ENCODE measurements at regions not wholly inside any gene's neighbourhood (a gene's known extent, or its start where the extent isn't known, plus 50 kb on each side); places are given as distances from the start of the nearest gene placed in this dataset.

- H3K9me3 Mint-ChIP-seq, result peaks cover 0 to 8% (median 0%) of the 10 kb centered on the region in 5 donors
- ChIA-PET POLR2A (no interaction called here), CTCF (no interaction called here)
- H3K27ac Mint-ChIP-seq, result no peak overlapping the region
- H3K9me3 ChIP-seq (ENCODE audit: low read length), result no peaks in the 10 kb centered on the region
- H3K4me1 ChIP-seq (ENCODE audit: insufficient read depth, low read length), result no peaks in the 10 kb centered on the region
- peaks cover 0 to 7% (median 0%) of the 10 kb centered on the region in 3 donors for H3K36me3 Mint-ChIP-seq
- no peak overlapping the region for H3K27ac ChIP-seq (ENCODE audit: low read depth, low read length)
- peaks cover 0 to 2% of the 10 kb centered on the region in 2 donors for H3K27me3 Mint-ChIP-seq
- H3K4me1 Mint-ChIP-seq, result no peaks in the 10 kb centered on the region
- H3K36me3 ChIP-seq (ENCODE audit: insufficient read depth, low read length), result no peaks in the 10 kb centered on the region
- no peak for DNase-seq
- no peaks in the 10 kb centered on the region for H3K27me3 ChIP-seq (ENCODE audit: insufficient read depth, low read length, poor library complexity, severe bottlenecking)
- no peak overlapping the region for H3K4me3 Mint-ChIP-seq
- H3K4me3 ChIP-seq (ENCODE audit: low read length), result no peak overlapping the region
Measured at GRCh38 chr7:153022475-153023193, 263.1 kb downstream of the ACTR3B start.

- CTCF ChIA-PET, result no interaction called here
- no peak overlapping the region for H3K4me3 Mint-ChIP-seq
Measured at GRCh38 chr7:153023194-153023592, 263.6 kb downstream of the ACTR3B start.

GRCh38 chr7:153027210-153027609 is 267.7 kb downstream of the ACTR3B start:
- no peak for DNase-seq
- Histone ChIP-seq H3K27me3 (ENCODE audit: insufficient read depth, low read length, poor library complexity, severe bottlenecking) (no peaks in the 10 kb centered on the region), H3K27ac (ENCODE audit: low read depth, low read length) (no peak overlapping the region), H3K36me3 (ENCODE audit: insufficient read depth, low read length) (no peaks in the 10 kb centered on the region), H3K4me1 (ENCODE audit: insufficient read depth, low read length) (no peaks in the 10 kb centered on the region), H3K9me3 (ENCODE audit: low read length) (no peaks in the 10 kb centered on the region), H3K4me3 (ENCODE audit: low read length) (no peak overlapping the region)
- H3K4me3 Mint-ChIP-seq, result no peak overlapping the region
- no peak overlapping the region for H3K27ac Mint-ChIP-seq
- peaks cover 0 to 6% (median 0%) of the 10 kb centered on the region in 5 donors for H3K9me3 Mint-ChIP-seq
- H3K36me3 Mint-ChIP-seq, result no peaks in the 10 kb centered on the region
- H3K27me3 Mint-ChIP-seq, result peaks cover 0 to 1% of the 10 kb centered on the region in 2 donors
- CTCF ChIA-PET, result no interaction called here
- H3K4me1 Mint-ChIP-seq, result no peaks in the 10 kb centered on the region
- POLR2A ChIA-PET, result no interaction called here

More at GRCh38 chr7:153023194-153023592, 263.6 kb downstream of the ACTR3B start:
- H3K27ac ChIP-seq (ENCODE audit: low read depth, low read length), result no peak overlapping the region
- no peak overlapping the region for H3K4me3 ChIP-seq (ENCODE audit: low read length)
- no peaks in the 10 kb centered on the region for H3K4me1 ChIP-seq (ENCODE audit: insufficient read depth, low read length)
- no peaks in the 10 kb centered on the region for H3K36me3 ChIP-seq (ENCODE audit: insufficient read depth, low read length)
- Mint-ChIP-seq H3K27ac (no peak overlapping the region), H3K27me3 (peaks cover 0 to 2% of the 10 kb centered on the region in 2 donors), H3K36me3 (peaks cover 0 to 7% (median 0%) of the 10 kb centered on the region in 3 donors), H3K9me3 (peaks cover 0 to 12% (median 0%) of the 10 kb centered on the region in 5 donors), H3K4me1 (no peaks in the 10 kb centered on the region)
- POLR2A ChIA-PET, result no interaction called here
- H3K9me3 ChIP-seq (ENCODE audit: low read length), result no peaks in the 10 kb centered on the region
- no peaks in the 10 kb centered on the region for H3K27me3 ChIP-seq (ENCODE audit: insufficient read depth, low read length, poor library complexity, severe bottlenecking)
- no peak for DNase-seq

- Histone ChIP-seq H3K9me3 (ENCODE audit: low read length) (no peaks in the 10 kb centered on the region), H3K27me3 (ENCODE audit: insufficient read depth, low read length, poor library complexity, severe bottlenecking) (no peaks in the 10 kb centered on the region), H3K4me3 (ENCODE audit: low read length) (no peak overlapping the region), H3K36me3 (ENCODE audit: insufficient read depth, low read length) (no peaks in the 10 kb centered on the region), H3K4me1 (ENCODE audit: insufficient read depth, low read length) (no peaks in the 10 kb centered on the region), H3K27ac (ENCODE audit: low read depth, low read length) (no peak overlapping the region)
- ChIA-PET CTCF (no interaction called here), POLR2A (no interaction called here)
- no peak for DNase-seq
- H3K36me3 Mint-ChIP-seq, result no peaks in the 10 kb centered on the region
- no peak overlapping the region for H3K4me3 Mint-ChIP-seq
- no peak overlapping the region for H3K27ac Mint-ChIP-seq
- H3K9me3 Mint-ChIP-seq, result peaks cover 0 to 6% (median 0%) of the 10 kb centered on the region in 5 donors
- no peaks in the 10 kb centered on the region for H3K27me3 Mint-ChIP-seq
- no peaks in the 10 kb centered on the region for H3K4me1 Mint-ChIP-seq
Measured at GRCh38 chr7:153027904-153028303, 268.4 kb downstream of the ACTR3B start.

- no peaks in the 10 kb centered on the region for H3K27me3 ChIP-seq (ENCODE audit: insufficient read depth, low read length, poor library complexity, severe bottlenecking)
- CTCF ChIA-PET, result no interaction called here
- no peak overlapping the region for H3K4me3 ChIP-seq (ENCODE audit: low read length)
- no peak overlapping the region for H3K27ac Mint-ChIP-seq
- H3K4me1 ChIP-seq (ENCODE audit: insufficient read depth, low read length), result no peaks in the 10 kb centered on the region
- no peaks in the 10 kb centered on the region for H3K36me3 Mint-ChIP-seq
- H3K27me3 Mint-ChIP-seq, result no peaks in the 10 kb centered on the region
- no peak overlapping the region for H3K27ac ChIP-seq (ENCODE audit: low read depth, low read length)
- H3K36me3 ChIP-seq (ENCODE audit: insufficient read depth, low read length), result no peaks in the 10 kb centered on the region
- H3K4me1 Mint-ChIP-seq, result no peaks in the 10 kb centered on the region
- no peaks in the 10 kb centered on the region for H3K9me3 ChIP-seq (ENCODE audit: low read length)
- no peak overlapping the region for H3K4me3 Mint-ChIP-seq
- H3K9me3 Mint-ChIP-seq, result peaks cover 0 to 6% (median 0%) of the 10 kb centered on the region in 5 donors
- POLR2A ChIA-PET, result no interaction called here
- DNase-seq, result no peak
Measured at GRCh38 chr7:153030976-153031375, 271.4 kb downstream of the ACTR3B start.

GRCh38 chr7:153034791-153035190 is 275.2 kb downstream of the ACTR3B start:
- H3K27ac Mint-ChIP-seq, result no peak overlapping the region
- no peak overlapping the region for H3K4me3 ChIP-seq (ENCODE audit: low read length)
- no peaks in the 10 kb centered on the region for H3K36me3 Mint-ChIP-seq
- no peaks in the 10 kb centered on the region for H3K9me3 ChIP-seq (ENCODE audit: low read length)
- no peaks in the 10 kb centered on the region for H3K4me1 ChIP-seq (ENCODE audit: insufficient read depth, low read length)
- H3K36me3 ChIP-seq (ENCODE audit: insufficient read depth, low read length), result no peaks in the 10 kb centered on the region
- H3K4me1 Mint-ChIP-seq, result no peaks in the 10 kb centered on the region
- ChIA-PET POLR2A (no interaction called here), CTCF (no interaction called here)
- no peaks in the 10 kb centered on the region for H3K27me3 Mint-ChIP-seq
- no peak overlapping the region for H3K27ac ChIP-seq (ENCODE audit: low read depth, low read length)
- no peak for DNase-seq
- no peak overlapping the region for H3K4me3 Mint-ChIP-seq
- H3K9me3 Mint-ChIP-seq, result peaks cover 0 to 4% (median 0%) of the 10 kb centered on the region in 5 donors
- no peaks in the 10 kb centered on the region for H3K27me3 ChIP-seq (ENCODE audit: insufficient read depth, low read length, poor library complexity, severe bottlenecking)

- no peak overlapping the region for H3K4me3 Mint-ChIP-seq
- no peaks in the 10 kb centered on the region for H3K27me3 ChIP-seq (ENCODE audit: insufficient read depth, low read length, poor library complexity, severe bottlenecking)
- no peak for DNase-seq
- H3K9me3 Mint-ChIP-seq, result peaks cover 0 to 4% (median 0%) of the 10 kb centered on the region in 5 donors
- no peaks in the 10 kb centered on the region for H3K36me3 Mint-ChIP-seq
- H3K9me3 ChIP-seq (ENCODE audit: low read length), result no peaks in the 10 kb centered on the region
- no peaks in the 10 kb centered on the region for H3K4me1 ChIP-seq (ENCODE audit: insufficient read depth, low read length)
- H3K27ac Mint-ChIP-seq, result no peak overlapping the region
- no peak overlapping the region for H3K4me3 ChIP-seq (ENCODE audit: low read length)
- ChIA-PET CTCF (no interaction called here), POLR2A (no interaction called here)
- no peaks in the 10 kb centered on the region for H3K36me3 ChIP-seq (ENCODE audit: insufficient read depth, low read length)
- H3K27ac ChIP-seq (ENCODE audit: low read depth, low read length), result no peak overlapping the region
- no peaks in the 10 kb centered on the region for H3K27me3 Mint-ChIP-seq
- H3K4me1 Mint-ChIP-seq, result no peaks in the 10 kb centered on the region
Measured at GRCh38 chr7:153036396-153037063, 277.0 kb downstream of the ACTR3B start.

GRCh38 chr7:153043440-153043839 is 283.9 kb downstream of the ACTR3B start:
- no peaks in the 10 kb centered on the region for H3K27me3 Mint-ChIP-seq
- H3K4me3 Mint-ChIP-seq, result no peak overlapping the region
- H3K36me3 Mint-ChIP-seq, result no peaks in the 10 kb centered on the region
- H3K27ac Mint-ChIP-seq, result no peak overlapping the region
- Histone ChIP-seq H3K4me1 (ENCODE audit: insufficient read depth, low read length) (no peaks in the 10 kb centered on the region), H3K36me3 (ENCODE audit: insufficient read depth, low read length) (no peaks in the 10 kb centered on the region), H3K4me3 (ENCODE audit: low read length) (no peak overlapping the region), H3K27me3 (ENCODE audit: insufficient read depth, low read length, poor library complexity, severe bottlenecking) (no peaks in the 10 kb centered on the region), H3K27ac (ENCODE audit: low read depth, low read length) (no peak overlapping the region), H3K9me3 (ENCODE audit: low read length) (no peaks in the 10 kb centered on the region)
- no peak for DNase-seq
- no peaks in the 10 kb centered on the region for H3K4me1 Mint-ChIP-seq
- H3K9me3 Mint-ChIP-seq, result peaks cover 0 to 7% (median 0%) of the 10 kb centered on the region in 5 donors
- ChIA-PET CTCF (no interaction called here), POLR2A (no interaction called here)
